ACC112 (cell line): ENCODE measurements at regions not wholly inside any gene's neighbourhood (a gene's known extent, or its start where the extent isn't known, plus 50 kb on each side); places are given as distances from the start of the nearest gene placed in this dataset.
"Not testable (repeated sequence)": the region's sequence is repeated elsewhere in the genome, so short reads cannot be mapped to it uniquely, and the experiment has no call there.

Experiments used
- H2AFZ ChIP-seq: fragments of 200-600 bp; sonication (generic); one replicate; pipeline ENCODE4 v1.6.0; 2017; ENCODE audit warnings: antibody characterized with exemption, low read length; ENCODE audit not compliant: unreplicated experiment
- H3K27ac ChIP-seq: fragments of 200-600 bp; sonication (generic); 2 replicates; pipeline ENCODE4 v1.5.1; 2014; ENCODE audit warnings: low read depth, mild to moderate bottlenecking, antibody characterized with exemption, low read length, moderate library complexity
- H3K27me3 ChIP-seq: fragments of 200-600 bp; sonication (generic); 2 replicates; pipeline ENCODE4 v1.6.1; 2014; ENCODE audit warnings: mild to moderate bottlenecking, antibody characterized with exemption, low read length, moderate library complexity, mixed read lengths; ENCODE audit not compliant: insufficient read depth
- H3K36me3 ChIP-seq: fragments of 200-600 bp; sonication (generic); 2 replicates; pipeline ENCODE4 v1.6.1; 2016; ENCODE audit warnings: mild to moderate bottlenecking, antibody characterized with exemption, low read length, moderate library complexity, mixed read lengths; ENCODE audit not compliant: insufficient read depth
- H3K4me1 ChIP-seq: fragments of 200-600 bp; sonication (generic); one replicate; pipeline ENCODE4 v1.6.1; 2016; ENCODE audit warnings: low read length, mixed read lengths; ENCODE audit not compliant: insufficient read depth, unreplicated experiment, control insufficient read depth
- H3K4me3 ChIP-seq: fragments of 200-600 bp; sonication (generic); 2 replicates; pipeline ENCODE4 v1.5.1; 2014; ENCODE audit warnings: mild to moderate bottlenecking, low read depth, low read length
- H3K79me2 ChIP-seq: fragments of 200-600 bp; sonication (generic); one replicate; pipeline ENCODE4 v1.6.0; 2016; ENCODE audit warnings: low read length; ENCODE audit not compliant: control insufficient read depth, unreplicated experiment, insufficient read depth

DNA sequence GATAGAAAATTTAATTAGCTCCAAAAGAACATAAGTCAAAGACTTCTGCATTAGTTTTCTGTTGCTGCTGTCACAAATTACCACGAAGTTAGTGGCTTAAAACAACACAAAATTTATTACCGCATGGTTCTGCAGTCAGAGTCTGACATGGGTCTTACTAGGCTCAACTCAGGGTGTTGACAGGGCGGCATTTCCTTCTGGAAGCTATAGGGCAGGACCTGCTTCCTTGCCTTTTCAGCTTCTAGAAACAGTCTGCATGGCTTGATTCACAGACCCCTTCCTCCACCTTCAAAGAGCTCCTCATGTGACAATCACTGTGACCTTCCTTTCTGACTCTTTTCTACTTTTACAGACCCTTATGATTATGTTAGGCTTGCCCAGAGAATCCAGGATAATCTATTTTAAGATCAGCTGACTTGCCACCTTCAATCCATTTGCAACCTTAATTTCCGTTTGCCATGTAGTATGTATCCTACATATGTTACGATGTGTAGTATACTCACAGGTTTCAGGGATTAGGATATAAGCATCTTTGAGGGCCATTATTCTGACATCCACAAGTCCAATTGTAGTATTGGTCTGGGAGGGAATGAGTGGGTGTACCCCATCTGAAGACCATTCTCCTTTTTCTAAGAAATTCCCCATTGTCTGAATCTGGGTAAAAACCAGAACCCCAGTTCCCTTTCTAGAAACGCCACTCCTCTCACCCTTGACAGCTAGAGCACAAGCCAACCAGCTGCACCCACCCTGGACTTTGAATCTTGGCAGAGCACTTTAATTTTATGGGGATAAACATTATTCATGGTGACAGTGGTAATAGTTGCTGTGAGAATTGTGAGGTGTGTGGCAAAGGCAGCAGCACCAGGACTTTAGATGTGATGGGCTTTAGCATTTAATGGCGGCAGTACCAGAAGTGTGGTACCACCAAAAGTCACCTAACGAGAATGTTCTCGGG is 265.5 kb downstream of the KCNJ2 start:
- peaks cover 5% of the 10 kb centered on the region; the same call in 1 of the 2 replicates for H3K27me3 ChIP-seq
- H3K36me3 ChIP-seq = no peaks in the 10 kb centered on the region
- H3K4me3 ChIP-seq = no peak overlapping the region
- no peak overlapping the region for H2AFZ ChIP-seq
- H3K27ac ChIP-seq = no peak overlapping the region
- H3K4me1 ChIP-seq = no peaks in the 10 kb centered on the region
- H3K79me2 ChIP-seq = no peaks in the 10 kb centered on the region

GRCh38 chr17:70437656-70438055 is 268.3 kb downstream of the KCNJ2 start:
- Histone ChIP-seq H3K4me3 (no peak overlapping the region), H2AFZ (no peak overlapping the region), H3K27me3 (peaks cover 5% of the 10 kb centered on the region; the same call in 1 of the 2 replicates), H3K79me2 (no peaks in the 10 kb centered on the region), H3K27ac (no peak overlapping the region), H3K4me1 (no peaks in the 10 kb centered on the region), H3K36me3 (no peaks in the 10 kb centered on the region)

DNA sequence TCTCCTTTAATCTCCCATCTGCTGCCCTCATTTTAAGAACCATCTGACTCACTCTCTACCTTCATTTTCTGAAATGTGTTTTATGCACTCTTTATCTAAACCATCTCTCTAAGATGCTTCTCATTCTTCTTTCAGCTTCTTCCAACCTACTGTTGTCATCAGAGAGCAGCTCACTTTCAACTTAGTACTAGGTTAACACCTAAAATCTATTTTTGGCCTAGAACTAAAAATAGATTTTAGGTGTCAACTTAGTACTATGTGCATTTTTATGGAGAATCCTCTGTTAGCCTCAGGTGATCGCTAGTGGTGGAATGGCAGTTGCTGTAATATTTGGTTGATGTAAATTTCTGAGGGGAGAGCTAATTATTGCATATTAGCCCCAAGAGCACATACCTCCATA is 277.1 kb downstream of the KCNJ2 start:
- no peaks in the 10 kb centered on the region for H3K4me1 ChIP-seq
- H3K27me3 ChIP-seq = no peaks in the 10 kb centered on the region
- H3K36me3 ChIP-seq = no peaks in the 10 kb centered on the region
- no peaks in the 10 kb centered on the region for H3K79me2 ChIP-seq
- H3K27ac ChIP-seq = no peak overlapping the region
- H2AFZ ChIP-seq = no peak overlapping the region
- no peak overlapping the region for H3K4me3 ChIP-seq

- Histone ChIP-seq H3K4me1 (no peaks in the 10 kb centered on the region), H3K27ac (no peak overlapping the region), H3K27me3 (no peaks in the 10 kb centered on the region), H3K36me3 (no peaks in the 10 kb centered on the region), H3K4me3 (no peak overlapping the region), H2AFZ (no peak overlapping the region), H3K79me2 (no peaks in the 10 kb centered on the region)
These were observed 278.3 kb downstream of the KCNJ2 start for GRCh38 chr17:70447588-70447987.

GRCh38 chr17:70453075-70453474 is 283.7 kb downstream of the KCNJ2 start:
- not testable (repeated sequence) for H3K79me2 ChIP-seq, H3K27ac ChIP-seq, H3K4me3 ChIP-seq, H3K36me3 ChIP-seq, H2AFZ ChIP-seq, H3K4me1 ChIP-seq, H3K27me3 ChIP-seq

DNA sequence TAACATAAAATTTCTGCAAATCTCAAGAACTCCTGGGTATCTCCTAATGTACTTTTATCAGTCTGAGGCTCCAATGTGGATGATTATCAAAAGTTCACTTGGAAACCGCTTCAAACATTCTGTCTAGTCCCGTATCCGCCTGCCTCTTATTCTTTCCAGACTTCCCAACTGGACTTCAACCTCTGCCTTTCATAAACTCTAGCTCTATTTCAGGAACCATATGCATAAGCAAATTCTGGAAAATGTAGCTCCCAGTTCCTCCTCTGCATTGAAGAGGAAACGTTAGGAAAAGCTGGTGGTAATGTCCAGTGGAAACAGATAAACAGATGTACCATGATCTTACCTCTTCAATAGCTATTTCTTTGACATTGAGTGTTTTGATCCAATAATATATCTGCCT is 285.0 kb downstream of the KCNJ2 start:
- no peaks in the 10 kb centered on the region for H3K36me3 ChIP-seq
- H3K27ac ChIP-seq = no peak overlapping the region
- H3K27me3 ChIP-seq = no peaks in the 10 kb centered on the region
- H2AFZ ChIP-seq = no peak overlapping the region
- no peaks in the 10 kb centered on the region for H3K79me2 ChIP-seq
- H3K4me1 ChIP-seq = no peaks in the 10 kb centered on the region
- H3K4me3 ChIP-seq = no peak overlapping the region

DNA sequence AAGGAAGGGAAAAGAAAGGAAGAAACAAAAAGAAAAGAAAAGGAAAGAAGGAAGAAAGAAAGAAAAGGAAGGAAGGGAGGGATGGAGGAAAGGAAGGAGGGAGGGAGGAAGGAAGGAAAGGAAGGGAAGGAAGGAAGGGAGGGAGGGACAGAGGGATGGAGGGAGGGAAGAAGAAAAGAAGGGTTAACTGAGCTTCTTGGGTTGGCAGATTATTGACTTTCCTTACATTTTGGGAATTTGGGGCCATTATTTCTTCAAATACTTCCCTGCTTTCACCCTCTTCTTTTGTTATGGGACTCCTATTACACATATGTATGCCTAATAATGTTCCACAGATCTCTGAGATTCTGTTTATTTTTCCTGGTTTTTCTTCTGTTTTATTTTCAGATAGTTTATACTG is 285.6 kb downstream of the KCNJ2 start:
- Histone ChIP-seq H3K79me2 (no peaks in the 10 kb centered on the region), H3K4me3 (no peak overlapping the region), H3K27ac (no peak overlapping the region), H3K36me3 (no peaks in the 10 kb centered on the region), H3K27me3 (no peaks in the 10 kb centered on the region), H2AFZ (no peak overlapping the region), H3K4me1 (no peaks in the 10 kb centered on the region)

DNA sequence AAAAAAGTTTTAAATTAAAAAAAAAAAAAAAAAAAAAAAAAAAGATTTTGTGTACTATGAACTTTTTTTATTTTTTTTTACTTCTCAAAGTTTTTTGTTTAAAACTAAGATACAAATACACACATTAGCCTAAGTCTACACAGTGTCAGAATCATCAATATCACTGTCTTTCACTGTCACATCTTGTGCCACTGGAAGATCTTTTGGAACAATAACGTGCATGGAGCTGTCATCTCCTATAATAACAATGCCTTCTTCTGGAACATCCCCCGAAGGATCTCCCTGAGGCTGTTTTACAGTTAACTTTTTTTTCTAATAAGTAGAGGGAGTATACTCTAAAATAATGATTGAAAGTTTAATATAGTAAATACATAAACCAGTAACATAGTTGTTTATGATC is 295.7 kb downstream of the KCNJ2 start:
- Histone ChIP-seq H3K36me3 (no peaks in the 10 kb centered on the region), H3K79me2 (no peaks in the 10 kb centered on the region), H3K4me1 (no peaks in the 10 kb centered on the region), H2AFZ (no peak overlapping the region), H3K27me3 (no peaks in the 10 kb centered on the region), H3K4me3 (no peak overlapping the region), H3K27ac (no peak overlapping the region)

- no peaks in the 10 kb centered on the region for H3K27me3 ChIP-seq
- H3K4me1 ChIP-seq = no peaks in the 10 kb centered on the region
- H3K4me3 ChIP-seq = no peak overlapping the region
- no peaks in the 10 kb centered on the region for H3K79me2 ChIP-seq
- H3K27ac ChIP-seq = no peak overlapping the region
- no peaks in the 10 kb centered on the region for H3K36me3 ChIP-seq
- no peak overlapping the region for H2AFZ ChIP-seq
These were observed 299.3 kb downstream of the KCNJ2 start for GRCh38 chr17:70468661-70469060.

GRCh38 chr17:70473049-70473448 is 303.7 kb downstream of the KCNJ2 start:
- H3K79me2 ChIP-seq = no peaks in the 10 kb centered on the region
- H3K27me3 ChIP-seq = no peaks in the 10 kb centered on the region
- H3K36me3 ChIP-seq = no peaks in the 10 kb centered on the region
- H3K27ac ChIP-seq = no peak overlapping the region
- H3K4me3 ChIP-seq = no peak overlapping the region
- H2AFZ ChIP-seq = no peak overlapping the region
- H3K4me1 ChIP-seq = no peaks in the 10 kb centered on the region

- Histone ChIP-seq H3K27ac (no peak overlapping the region), H3K4me3 (no peak overlapping the region), H3K4me1 (peaks cover 3% of the 10 kb centered on the region), H2AFZ (no peak overlapping the region), H3K36me3 (no peaks in the 10 kb centered on the region), H3K79me2 (no peaks in the 10 kb centered on the region), H3K27me3 (no peaks in the 10 kb centered on the region)
These were observed 307.0 kb downstream of the KCNJ2 start for GRCh38 chr17:70476368-70476767.
